GDM1 (cell line): ENCODE measurements at regions not wholly inside any gene's neighbourhood (a gene's known extent, or its start where the extent isn't known, plus 50 kb on each side); places are given as distances from the start of the nearest gene placed in this dataset.
"Not testable (repeated sequence)": the region's sequence is repeated elsewhere in the genome, so short reads cannot be mapped to it uniquely, and the experiment has no call there.

Experiments
- DNase-seq: peaks from one replicate; lab custom pipeline; 2025; lab: John Stamatoyannopoulos, UW

DNA sequence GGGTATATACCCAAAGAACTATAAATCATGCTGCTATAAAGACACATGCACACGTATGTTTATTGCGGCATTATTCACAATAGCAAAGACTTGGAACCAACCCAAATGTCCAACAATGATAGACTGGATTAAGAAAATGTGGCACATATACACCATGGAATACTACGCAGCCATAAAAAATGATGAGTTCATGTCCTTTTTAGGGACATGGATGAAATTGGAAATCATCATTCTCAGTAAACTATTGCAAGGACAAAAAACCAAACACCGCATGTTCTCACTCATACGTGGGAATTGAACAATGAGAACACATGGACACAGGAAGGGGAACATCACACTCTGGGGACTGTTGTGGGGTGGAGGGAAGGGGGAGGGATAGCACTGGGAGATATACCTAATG, 914.9 kb upstream of the SOX9 start:
- not testable (repeated sequence) for DNase-seq

DNA sequence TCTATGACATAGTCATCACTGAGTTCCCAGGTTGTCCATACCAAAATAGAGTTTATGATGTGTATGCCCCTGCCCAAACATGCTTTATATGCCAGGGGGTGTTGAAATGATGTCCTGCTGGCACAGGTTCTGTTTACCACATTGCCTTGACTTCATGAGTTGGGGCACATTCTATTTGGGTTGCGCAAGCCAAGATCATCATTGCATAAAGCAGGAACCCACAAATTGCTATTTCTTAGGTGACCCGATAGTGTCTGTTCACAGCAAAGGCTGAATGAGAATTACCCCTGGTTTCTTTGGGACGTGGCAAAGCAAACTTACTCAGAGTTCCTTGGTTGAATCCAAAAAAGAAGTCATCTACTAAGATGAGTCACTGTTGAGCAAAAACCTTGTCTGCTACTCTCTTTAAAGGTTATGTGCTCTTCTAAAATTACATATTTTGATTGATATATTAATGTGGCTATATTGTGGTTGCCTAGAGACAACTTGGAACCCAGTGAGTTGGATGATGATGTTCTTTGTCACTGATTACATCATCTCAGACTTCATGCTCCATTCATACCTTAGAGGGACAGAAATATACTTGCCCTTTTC, 912.6 kb upstream of the SOX9 start:
- DNase-seq: no peak

DNA sequence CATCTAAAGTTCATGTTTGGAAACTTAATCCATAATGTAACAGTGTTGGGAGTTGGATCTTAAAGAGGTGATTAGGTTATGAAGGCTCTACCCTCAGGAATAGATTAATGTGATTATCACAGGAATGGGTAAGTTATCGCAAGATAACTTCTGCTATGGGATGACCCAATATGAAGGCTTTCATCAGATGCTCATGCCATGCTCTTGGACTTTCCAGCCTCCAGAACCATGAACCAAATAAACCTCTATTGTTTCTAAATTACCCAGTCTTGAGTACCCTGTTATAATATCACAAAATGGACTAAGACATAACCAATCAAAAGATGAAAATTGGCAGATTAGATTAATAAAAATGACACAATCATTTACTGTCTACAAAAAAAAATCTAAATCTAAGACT, 906.9 kb upstream of the SOX9 start:
- no peak for DNase-seq

DNA sequence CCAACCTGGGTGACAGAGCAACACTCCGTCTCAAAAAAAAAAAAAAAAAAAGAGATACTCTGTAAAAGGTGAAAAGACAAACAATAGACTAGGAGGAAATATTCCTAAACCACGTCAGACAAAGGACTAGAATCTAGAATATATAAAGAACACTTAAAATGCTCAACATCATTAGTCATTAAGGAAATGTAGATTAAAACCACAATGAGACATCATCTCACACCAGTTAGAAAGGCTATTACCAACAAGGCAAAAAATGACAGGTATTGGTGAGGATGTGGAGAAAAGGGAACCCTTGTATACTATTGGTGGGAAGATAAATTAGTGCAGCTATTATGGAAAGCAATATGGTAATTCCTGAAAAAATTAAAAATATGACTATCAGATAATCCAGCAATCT, 903.1 kb upstream of the SOX9 start:
- DNase-seq: no peak

DNA sequence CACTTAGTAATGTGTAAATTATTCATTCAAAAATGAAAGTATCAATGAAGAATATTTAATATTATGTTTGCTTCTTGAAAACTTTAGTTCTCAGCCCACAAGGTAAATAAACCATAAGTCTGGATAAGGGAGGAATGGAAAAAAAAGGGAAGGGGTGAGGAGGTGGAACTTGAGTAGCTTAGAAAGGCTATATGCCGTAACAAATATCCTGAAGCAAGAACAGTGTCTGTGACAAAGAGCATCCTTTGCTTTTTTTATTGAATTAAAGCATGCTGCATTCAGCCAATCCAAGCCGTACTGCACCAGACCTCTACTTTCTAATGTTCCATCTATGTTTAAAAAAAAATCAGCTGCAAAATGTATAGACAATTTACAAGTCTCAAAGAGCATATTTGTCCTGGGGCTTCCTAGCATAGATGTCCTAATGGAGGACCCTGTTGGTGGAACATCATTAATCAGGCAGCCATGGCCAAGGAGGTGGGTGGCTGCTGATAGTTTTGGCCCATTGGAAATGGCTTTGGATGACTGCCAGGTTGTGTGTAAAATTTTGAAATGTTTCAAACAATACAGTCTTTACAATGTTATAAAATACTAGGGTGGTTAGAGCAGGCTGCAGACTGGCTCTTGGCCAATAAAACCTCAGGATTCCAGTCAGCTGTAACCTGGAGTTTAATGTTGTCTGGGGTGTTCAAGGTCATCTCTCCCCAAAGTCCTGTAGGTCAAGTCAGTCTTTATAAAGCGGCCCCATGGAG, 895.8 kb upstream of the SOX9 start:
- no peak for DNase-seq

DNA sequence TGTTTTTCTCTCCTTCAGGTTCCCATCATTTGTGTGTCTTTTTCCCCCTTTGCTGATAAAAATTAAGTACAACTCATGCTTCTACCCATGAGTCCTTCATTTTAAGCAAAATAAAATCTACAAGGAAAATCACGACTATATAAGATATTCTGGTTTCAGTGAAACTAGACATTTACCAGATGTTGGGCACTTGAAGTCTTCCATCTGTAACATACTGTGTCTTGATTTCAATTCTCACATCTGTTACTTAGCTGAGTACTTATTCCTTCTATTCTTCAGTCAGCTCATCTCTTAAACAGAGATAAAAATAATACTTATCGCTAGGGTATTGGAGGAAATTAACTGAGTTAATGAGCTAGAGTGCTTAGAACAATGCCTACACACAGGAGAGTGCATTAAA, 893.0 kb upstream of the SOX9 start:
- no peak for DNase-seq

DNA sequence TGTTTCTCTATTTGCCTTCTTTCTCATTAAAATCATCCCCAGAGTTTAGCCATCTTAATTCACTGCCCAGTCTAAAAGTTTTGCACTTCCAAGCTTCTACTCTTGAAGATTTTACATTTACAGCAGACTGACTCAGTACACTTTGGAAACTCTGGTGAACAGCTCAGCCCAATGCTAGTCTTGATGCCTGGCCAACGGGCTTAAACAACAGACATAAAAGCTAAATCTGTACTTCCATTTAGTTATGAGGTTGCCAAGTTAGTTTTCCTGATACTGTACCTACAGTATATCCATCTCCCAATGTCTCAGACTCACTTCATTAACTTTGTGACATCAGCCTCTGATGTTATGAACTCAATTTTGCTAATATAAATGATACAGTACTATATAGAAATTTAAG, 891.8 kb upstream of the SOX9 start:
- DNase-seq: no peak

DNA sequence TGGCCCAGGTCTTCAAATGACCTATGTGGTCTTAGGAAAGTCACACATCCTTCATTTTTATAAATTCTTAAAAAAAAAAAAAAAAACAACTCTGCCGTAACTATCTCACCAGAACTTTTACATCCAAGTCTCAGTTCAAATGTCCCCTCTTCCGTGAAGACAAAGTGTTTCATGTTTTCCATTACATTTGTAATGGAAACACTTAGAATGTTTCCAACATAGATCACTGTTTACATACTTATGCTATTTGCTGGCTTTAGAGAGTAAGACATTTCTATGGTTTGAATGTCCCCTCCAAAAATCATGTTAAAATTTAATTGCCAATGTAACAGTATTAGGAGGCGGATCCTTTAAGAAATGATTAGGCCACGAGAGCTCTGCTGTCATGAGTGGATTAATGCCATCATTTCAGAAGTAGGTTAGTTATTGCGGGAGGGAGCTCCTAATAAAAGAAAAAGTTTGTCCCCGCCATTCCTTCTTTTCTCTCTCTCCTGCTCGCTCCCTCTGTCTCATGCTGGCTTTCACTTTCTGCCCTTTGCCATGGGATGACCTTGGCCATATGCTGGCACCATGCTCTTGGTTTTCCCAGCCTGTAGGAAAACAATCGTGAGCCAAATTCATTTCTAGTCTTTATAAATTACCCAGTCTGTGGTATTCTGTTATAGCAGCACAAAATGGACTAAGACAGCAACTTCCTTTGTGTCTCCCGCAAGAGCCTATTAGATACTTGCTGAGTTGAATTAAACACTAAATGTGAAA, 887.8 kb upstream of the SOX9 start:
- DNase-seq: no peak

DNA sequence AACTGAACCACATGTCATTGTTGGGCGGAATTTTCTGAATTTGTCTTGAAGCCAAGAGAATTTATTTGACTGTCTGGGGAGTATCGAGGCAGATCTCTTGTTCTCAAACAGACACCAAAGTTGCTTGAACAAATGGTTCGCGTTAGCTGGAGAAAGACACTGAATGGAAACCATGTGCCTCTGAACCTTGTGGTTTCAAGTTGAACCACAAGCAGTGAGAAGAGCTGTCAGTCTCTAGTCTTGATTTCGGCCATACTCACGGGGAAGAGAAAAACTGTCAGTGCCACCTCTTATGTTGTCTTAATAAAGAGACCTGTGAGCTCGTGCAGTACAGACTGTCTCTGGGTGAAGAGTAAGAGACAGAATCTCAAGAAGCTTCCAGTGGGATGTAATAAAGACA, 886.5 kb upstream of the SOX9 start:
- DNase-seq: no peak

DNA sequence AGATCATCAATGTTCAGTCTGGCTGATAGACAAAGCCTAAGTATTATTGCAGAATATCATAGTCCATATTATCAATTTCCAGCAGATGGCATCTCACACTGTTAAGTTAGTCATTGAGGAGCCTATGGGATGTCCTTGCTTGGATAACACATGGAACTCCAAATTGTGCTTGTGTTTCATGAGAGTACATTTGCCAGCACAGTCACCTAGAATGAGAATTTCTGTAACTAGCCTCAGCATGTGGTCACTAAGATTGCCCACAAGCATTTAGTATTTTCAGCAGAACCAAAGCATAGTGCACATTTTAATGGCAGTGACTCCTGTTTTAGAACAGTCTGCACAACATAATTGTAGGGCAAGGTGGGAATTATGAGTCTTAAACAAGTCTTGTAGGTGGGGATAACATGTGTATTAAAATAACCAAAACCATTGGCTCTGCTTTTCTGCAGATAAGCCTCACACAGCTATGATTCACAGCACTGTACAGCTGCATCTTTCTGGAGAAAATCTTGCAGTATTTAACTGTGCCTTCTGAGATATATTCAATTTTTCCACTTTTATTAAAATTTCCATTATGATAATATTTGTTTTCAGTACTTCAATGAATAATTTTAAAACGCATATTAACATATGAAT, 882.8 kb upstream of the SOX9 start:
- DNase-seq: no peak

DNA sequence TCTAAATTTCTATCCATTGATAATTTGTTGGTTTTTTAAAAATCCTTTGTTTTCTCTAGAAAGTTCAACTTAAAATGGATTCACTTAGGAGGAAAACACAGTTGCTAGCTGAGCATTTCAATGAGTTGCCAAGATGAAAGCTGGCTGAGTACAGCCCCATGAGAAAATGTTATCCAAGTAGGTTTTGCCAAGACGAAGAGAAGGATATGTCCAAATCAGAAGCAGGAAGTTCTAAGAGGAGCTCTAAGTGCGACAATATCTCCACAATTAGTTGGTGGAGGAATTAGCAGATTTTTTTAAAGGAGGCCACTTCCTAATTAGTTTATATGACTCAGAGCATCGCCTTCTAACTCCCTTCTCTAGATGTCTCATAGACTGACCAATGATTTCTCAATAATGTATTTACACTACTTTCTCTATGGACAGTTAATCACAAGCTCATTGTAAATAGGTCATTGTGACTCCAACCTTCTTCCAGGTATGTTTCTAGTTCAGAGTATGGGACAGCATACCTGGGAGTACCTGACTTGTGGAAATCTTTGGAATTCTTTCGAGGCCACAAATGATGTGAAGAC, 873.3 kb upstream of the SOX9 start:
- no peak for DNase-seq

DNA sequence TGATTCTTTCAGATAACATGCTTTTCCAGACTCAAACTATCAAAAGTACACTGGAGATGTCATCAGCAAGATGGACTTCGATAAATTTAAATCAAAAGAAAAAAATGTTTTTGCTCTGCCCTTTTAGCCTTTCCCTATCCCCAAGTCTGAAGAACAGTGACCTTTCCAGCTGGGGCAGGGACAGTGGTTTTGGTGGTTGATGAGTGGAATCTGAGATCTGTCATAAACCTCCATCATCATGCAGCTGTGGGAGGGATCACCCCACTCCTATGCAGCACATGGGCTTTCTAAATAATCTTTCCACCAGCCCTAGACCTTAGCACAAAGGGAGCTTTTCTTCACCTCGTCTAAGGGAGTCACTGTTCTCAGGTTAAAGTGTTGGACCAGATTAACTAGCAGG, 869.5 kb upstream of the SOX9 start:
- no peak for DNase-seq

DNA sequence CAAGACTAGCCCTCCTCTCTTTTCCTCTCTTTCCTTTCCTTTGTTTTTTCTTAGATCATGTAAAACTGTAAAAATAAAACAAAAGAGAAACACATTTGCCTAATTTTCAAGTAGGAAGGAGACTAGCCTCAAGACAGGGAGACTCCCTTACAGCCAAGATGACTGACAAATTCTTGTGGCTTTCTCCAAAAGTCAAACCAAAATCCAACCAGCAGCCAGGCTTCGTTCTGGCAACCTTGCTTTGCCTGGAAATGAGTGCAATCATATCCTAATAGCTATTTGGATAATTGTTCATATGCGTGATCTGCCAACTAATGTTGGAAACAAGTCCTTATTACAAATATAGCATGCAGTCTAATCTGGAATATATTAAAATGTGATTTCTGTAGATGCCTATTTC, 868.9 kb upstream of the SOX9 start:
- DNase-seq: no peak

DNA sequence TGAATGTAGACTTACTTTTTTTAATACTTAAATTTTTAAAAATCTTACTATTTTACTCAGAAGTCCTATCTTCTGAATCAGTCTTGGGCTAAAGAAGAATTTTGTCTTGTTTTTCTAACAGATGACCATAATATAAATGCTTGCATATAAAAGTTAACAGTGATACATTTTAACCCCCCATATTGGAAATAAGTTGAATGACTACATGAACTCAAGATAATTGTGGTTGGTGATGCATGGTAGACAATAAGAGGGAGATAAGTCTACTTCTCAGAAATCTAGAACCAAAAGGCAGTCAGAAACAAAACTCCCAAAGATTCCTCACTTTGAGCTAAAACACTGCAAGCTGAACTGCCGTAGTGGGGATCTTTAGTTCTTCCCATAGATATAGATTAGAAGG, 868.4 kb upstream of the SOX9 start:
- DNase-seq: no peak

DNA sequence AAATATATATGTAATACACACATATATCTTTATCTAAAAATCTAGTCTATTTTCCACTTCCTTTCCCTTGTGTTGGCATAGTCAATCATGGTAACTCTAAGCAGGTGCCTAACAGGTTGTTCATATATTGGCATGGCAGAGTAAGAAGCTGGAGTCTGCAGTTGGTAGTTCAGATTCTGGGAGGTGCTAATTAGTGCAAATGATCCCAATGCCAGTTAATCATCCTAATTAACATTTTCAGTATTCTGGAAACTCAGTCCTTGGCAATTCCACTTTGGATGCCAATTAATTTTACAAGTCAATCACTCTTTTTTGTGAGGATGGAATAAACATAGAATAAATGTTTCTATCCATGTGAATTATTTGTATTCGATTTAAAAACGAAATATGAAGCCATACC, 863.7 kb upstream of the SOX9 start:
- no peak for DNase-seq

DNA sequence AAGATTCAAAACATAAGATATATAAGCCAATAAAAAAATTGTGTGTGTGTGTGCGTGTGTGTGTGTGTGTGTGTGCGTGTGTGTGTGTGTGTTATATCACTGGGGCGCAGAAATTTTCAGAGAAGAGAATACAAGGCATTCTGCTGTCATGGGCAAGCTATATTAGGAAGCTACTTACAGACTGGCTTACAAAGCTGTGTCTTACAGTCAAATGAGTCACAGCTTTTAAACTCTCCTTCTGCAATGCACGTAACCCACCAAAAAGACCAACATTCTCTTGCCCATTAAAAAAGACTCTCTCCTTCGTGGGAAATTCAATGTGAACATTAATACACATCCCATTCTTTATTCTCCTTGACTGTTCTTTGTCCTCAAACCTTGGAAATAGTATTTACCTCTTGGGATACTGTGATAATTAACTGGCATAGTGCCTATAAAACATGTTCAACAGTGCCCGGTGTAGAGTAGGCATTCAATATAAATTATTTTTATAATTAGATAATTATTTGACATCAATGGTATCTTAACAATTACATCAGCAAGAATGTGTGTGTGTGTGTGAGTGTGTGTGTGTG, 860.4 kb upstream of the SOX9 start:
- no peak for DNase-seq

DNA sequence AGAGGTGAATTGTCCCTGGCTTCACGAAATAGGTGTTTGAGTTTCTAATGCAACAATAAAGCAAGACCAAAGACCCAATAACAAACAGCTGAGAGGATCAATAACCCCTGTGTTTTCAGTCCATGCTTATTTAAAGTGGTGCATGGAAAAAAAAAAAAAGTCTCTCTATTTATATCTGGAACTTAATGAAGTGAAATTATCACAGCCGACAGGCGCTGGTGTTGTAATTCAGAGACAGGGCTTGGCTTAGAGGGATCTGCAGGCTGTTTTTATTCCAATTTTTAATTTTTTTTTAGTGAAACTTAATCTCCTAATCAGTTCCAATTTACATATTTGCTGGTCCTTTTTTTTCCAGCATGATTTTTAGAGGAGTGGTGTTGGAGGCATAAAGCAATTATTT, 858.2 kb upstream of the SOX9 start:
- DNase-seq: no peak

DNA sequence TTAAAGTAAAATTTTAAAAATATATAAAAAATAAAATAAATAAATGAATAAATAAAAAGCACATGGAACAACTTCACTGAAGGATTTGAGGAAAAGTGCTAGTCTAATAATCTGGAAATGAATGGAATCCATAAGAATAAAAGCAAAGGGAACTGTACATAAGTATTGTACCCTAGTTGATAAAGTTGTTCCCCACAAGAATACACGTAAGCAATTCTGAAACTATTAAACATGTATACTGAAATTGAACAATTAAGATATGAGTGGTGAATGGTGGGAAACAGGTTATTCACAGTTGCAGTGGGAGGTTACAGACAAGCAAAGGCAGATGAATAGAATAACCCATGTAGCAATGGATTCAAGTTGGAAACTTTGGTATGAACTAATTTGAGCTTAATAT, 853.2 kb upstream of the SOX9 start:
- no peak for DNase-seq

DNA sequence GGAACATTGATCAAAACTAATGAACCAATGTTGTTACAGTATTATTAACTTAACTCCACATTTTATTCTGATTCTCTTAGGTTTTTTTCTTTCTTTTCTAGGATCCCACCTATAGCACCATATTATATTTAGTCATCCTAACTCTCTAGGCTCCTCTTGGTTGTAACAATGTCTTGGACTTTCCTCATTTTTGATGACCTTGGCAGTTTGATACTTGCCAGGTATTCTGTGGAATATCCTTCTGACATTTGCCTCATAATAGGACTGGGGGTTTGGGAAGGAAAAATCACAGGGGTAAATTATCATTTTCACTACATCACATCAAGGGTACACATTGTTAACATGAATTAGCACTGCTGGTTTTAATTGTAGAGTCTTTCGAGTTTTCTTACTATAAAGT, 851.6 kb upstream of the SOX9 start:
- no peak for DNase-seq

DNA sequence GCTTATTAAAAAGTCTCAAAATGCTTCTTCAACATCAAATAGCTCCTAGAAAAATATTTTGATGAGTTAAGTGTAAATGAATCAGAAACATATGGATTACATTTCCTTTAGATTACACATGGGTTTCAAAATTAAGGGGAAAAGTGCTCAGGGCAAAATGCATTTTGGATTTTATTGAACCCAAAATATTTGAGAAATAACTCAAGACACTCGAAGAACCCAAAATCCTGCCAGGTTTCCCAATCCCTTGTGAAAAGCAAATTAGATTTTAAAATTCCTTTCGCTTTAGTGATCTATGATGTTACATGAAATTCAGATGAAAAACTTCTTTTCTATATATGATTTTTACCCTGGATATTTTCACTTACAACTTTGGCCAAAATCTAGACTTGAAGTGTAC, 847.4 kb upstream of the SOX9 start:
- DNase-seq: no peak

DNA sequence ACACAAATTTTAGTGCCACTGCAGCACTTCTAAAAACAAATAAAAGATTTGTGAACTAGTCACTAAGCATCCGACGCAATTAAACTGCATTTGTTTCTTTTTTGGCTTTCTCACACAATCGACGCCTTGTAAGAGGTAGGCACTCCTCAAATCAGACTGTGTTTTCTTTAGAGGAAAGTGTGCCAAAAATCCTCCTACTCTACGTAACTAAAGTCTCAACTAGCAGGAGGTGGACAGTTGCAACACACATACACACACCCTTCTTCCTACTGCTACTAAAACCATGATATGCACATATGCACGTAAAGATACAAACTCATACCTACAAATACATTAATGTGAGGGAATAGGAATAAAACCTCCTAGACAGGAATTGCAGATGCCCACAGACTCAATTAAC, 844.7 kb upstream of the SOX9 start:
- no peak for DNase-seq

DNA sequence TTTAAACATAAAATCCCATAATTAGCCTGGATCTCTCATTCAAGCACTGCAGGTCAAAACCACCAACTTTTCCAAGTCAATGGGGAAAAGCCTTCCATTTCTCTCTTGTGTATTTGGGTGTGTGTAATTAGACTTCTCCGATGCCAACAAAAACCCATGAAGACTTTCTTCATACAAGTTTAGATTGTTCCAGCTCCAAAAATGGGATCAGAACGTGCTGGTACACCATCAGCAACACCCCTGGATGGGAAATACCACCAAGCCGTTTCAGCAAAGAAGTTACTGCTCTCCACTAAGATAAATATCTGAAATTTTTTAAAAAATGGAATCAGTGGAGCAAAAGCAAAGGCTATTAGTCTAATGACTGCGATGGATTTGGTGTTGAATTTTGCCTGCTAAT, 837.3 kb upstream of the SOX9 start:
- no peak for DNase-seq
